HepG2 (cell line): ENCODE measurements at regions not wholly inside any gene's neighbourhood (a gene's known extent, or its start where the extent isn't known, plus 50 kb on each side); places are given as distances from the start of the nearest gene placed in this dataset.

Source experiments
- ATAC-seq: fragments of 200-7000 bp; cut with Tn5 transposase; 3 replicates; pipeline ENCODE4 v1.9.1; 2020; ENCODE audit warnings: mild to moderate bottlenecking, moderate library complexity
- BruUV-seq: library from RNA; stranded (reverse); fragments of 400-500 nt; replicated peaks from 2 replicates; lab custom pipeline; 2021; lab: Mats Ljungman, UMichigan
- CTCF ChIA-PET: fragments of 300-600 bp; formaldehyde crosslinking; extraction: SDS; loops from one replicate; lab custom pipeline; 2021; ENCODE audit warnings: low total read pairs, inconsistent platforms, low intra/inter-chr PET ratio; lab: Yijun Ruan, JAX
- POLR2A ChIA-PET: fragments of 350-600 bp; sonication (Branson Sonifier 250); formaldehyde crosslinking; loops from one replicate; lab custom pipeline; 2020; ENCODE audit warnings: antibody characterized with exemption, inconsistent platforms; lab: Yijun Ruan, JAX
- DNase-seq: peaks from one replicate; pipeline ENCODE4 v3.0.0-alpha.2; 2015; ENCODE audit warnings: low spot score
- FAIRE-seq: peaks from 3 replicates; lab custom pipeline; 2011; peaks lifted over from hg19 to GRCh38; lab: Jason Lieb, UNC
- H2AFZ ChIP-seq: one replicate; pipeline ENCODE4 v1.6.1; 2011; ENCODE audit warnings: low read length, inconsistent platforms
- H3K27ac ChIP-seq: fragments of 300-600 bp; 3 replicates; pipeline ENCODE4 v1.8.0; 2011; ENCODE audit warnings: mixed run types, mild to moderate bottlenecking, mixed read lengths, low read length, inconsistent platforms; ENCODE audit not compliant: insufficient read depth; ENCODE audit errors: extremely low read length
- H3K27me3 ChIP-seq, 2 experiments: fragments of 200-600 bp in 1 of 2; 2 replicates in 1 of 2; 3 replicates in 1 of 2; pipeline versions ENCODE4 v1.6.0 to v1.8.0; 2011; ENCODE audit warnings: low read length in 2 of 2, mild to moderate bottlenecking in 2 of 2, moderate library complexity in 2 of 2, inconsistent platforms in 1 of 2; ENCODE audit not compliant: insufficient read depth in 2 of 2, control insufficient read depth in 1 of 2
- H3K36me3 ChIP-seq, 2 experiments: fragments of 200-600 bp in 1 of 2; replicated peaks in 1 of 2; 2 replicates in 1 of 2; 3 replicates in 1 of 2; pipeline versions ENCODE4 v1.5.1 to v1.8.0; 2011; ENCODE audit warnings: low read length in 2 of 2, inconsistent platforms in 1 of 2; ENCODE audit not compliant: insufficient read depth in 2 of 2, control insufficient read depth in 1 of 2
- H3K4me1 ChIP-seq: 2 replicates; pipeline ENCODE4 v1.5.1; 2012; ENCODE audit warnings: low read length, inconsistent platforms; ENCODE audit not compliant: insufficient read depth
- H3K4me2 ChIP-seq: 2 replicates; pipeline ENCODE4 v1.6.0; 2011; ENCODE audit warnings: low read depth, low read length, inconsistent platforms
- H3K4me3 ChIP-seq, 3 experiments: fragments of 200-600 bp in 1 of 3; sonication (generic), shearing (Covaris generic) in 1 of 3; replicated peaks in 1 of 3; 2 replicates each; pipeline ENCODE4 v1.5.1; 2011 to 2016; ENCODE audit warnings: low read length in 3 of 3, inconsistent platforms in 2 of 3, low read depth in 2 of 3, mild to moderate bottlenecking in 2 of 3, control low read depth in 1 of 3, mixed read lengths in 1 of 3; ENCODE audit not compliant: insufficient read depth in 1 of 3
- H3K79me2 ChIP-seq: one replicate; pipeline ENCODE4 v1.6.1; 2011; ENCODE audit warnings: low read length, inconsistent platforms; ENCODE audit not compliant: insufficient read depth
- H3K9ac ChIP-seq: 2 replicates; pipeline ENCODE4 v1.6.0; 2011; ENCODE audit warnings: mild to moderate bottlenecking, low read depth, low read length, inconsistent platforms; ENCODE audit not compliant: insufficient read depth
- H3K9me3 ChIP-seq: 2 replicates; pipeline ENCODE4 v1.5.1; 2012; ENCODE audit warnings: mild to moderate bottlenecking, low read length
- H4K20me1 ChIP-seq: 2 replicates; pipeline ENCODE4 v1.6.0; 2011; ENCODE audit warnings: inconsistent platforms, mild to moderate bottlenecking, low read length, moderate library complexity; ENCODE audit not compliant: insufficient read depth
- AGO2 ChIP-seq: fragments of 200-400 bp; formaldehyde crosslinking; optimal IDR thresholded peaks from 2 replicates; pipeline ENCODE3; 2017; ENCODE audit warnings: mild to moderate bottlenecking, low read depth, low read length, moderate library complexity
- EZH2 ChIP-seq: conservative IDR thresholded peaks from 2 replicates; pipeline ENCODE4 v1.6.1; 2012; ENCODE audit warnings: mild to moderate bottlenecking, low read depth, low read length, moderate library complexity
- FOXM1 ChIP-seq: sonication (generic); formaldehyde crosslinking; IDR thresholded peaks from 2 replicates; pipeline ENCODE4 v1.5.0; 2020; ENCODE audit warnings: missing genetic modification reagents
- GTF2F1 ChIP-seq: fragments of 150-350 bp; IDR thresholded peaks from 2 replicates; pipeline ENCODE4 v1.6.1; 2014; ENCODE audit warnings: low read length
- IRF9 ChIP-seq: sonication (generic); formaldehyde crosslinking; IDR thresholded peaks from 2 replicates; pipeline ENCODE4 v1.8.0; 2022; ENCODE audit warnings: missing genetic modification reagents, mild to moderate bottlenecking, borderline replicate concordance
- MYNN ChIP-seq: sonication (generic); formaldehyde crosslinking; IDR thresholded peaks from 2 replicates; pipeline ENCODE4 v1.4.0; 2020; ENCODE audit warnings: mild to moderate bottlenecking, low read depth, missing genetic modification reagents
- RCOR2 ChIP-seq: IDR thresholded peaks from 2 replicates; pipeline ENCODE4 v1.6.1; 2016; ENCODE audit warnings: missing biosample characterization, missing genetic modification reagents
- SNAPC2 ChIP-seq: sonication (generic); formaldehyde crosslinking; IDR thresholded peaks from 2 replicates; pipeline ENCODE4 v1.8.1; 2022; ENCODE audit warnings: mild to moderate bottlenecking, missing genetic modification reagents
- STAG1 ChIP-seq: sonication (generic); formaldehyde crosslinking; IDR thresholded peaks from 2 replicates; pipeline ENCODE4 v1.4.0; 2020; ENCODE audit warnings: missing genetic modification reagents
- U2AF2 ChIP-seq: fragments of 200-400 bp; formaldehyde crosslinking; IDR thresholded peaks from 2 replicates; pipeline ENCODE4 v1.6.1; 2017; ENCODE audit warnings: low read depth, mild to moderate bottlenecking, low read length
- ZBTB25 ChIP-seq: IDR thresholded peaks from 2 replicates; pipeline ENCODE4 v1.6.1; 2018; ENCODE audit warnings: missing genetic modification reagents
- ZBTB26 ChIP-seq: IDR thresholded peaks from 2 replicates; pipeline ENCODE4 v1.6.1; 2016; ENCODE audit warnings: missing compliant biosample characterization, missing genetic modification reagents, borderline replicate concordance
- ZFP36 ChIP-seq: fragments of 150-350 bp; IDR thresholded peaks from 2 replicates; pipeline ENCODE4 v1.6.1; 2018; ENCODE audit warnings: borderline replicate concordance, low read length, low read depth; ENCODE audit not compliant: partially characterized antibody
- ZNF335 ChIP-seq: sonication (generic); formaldehyde crosslinking; IDR thresholded peaks from 2 replicates; pipeline ENCODE4 v1.4.0; 2020; ENCODE audit warnings: missing genetic modification reagents
- ZNF614 ChIP-seq: IDR thresholded peaks from 2 replicates; pipeline ENCODE4 v1.6.1; 2018; ENCODE audit warnings: missing biosample characterization, missing genetic modification reagents, inconsistent platforms, borderline replicate concordance
- ZNF652 ChIP-seq: IDR thresholded peaks from 2 replicates; pipeline ENCODE4 v1.6.1; 2016; ENCODE audit warnings: low read depth, borderline replicate concordance
- ZNF75D ChIP-seq: sonication (generic); formaldehyde crosslinking; IDR thresholded peaks from 2 replicates; pipeline ENCODE4 v1.8.1; 2023; ENCODE audit warnings: missing genetic modification reagents, mild to moderate bottlenecking, borderline replicate concordance
- WGBS: methylation state at CpG from one replicate; pipeline ENCODE4 v1.1.6; 2017; ENCODE audit warnings: low lambda C conversion rate; 5-methylcytosine and 5-hydroxymethylcytosine counted together
- in situ Hi-C: cut with HindIII; loops from 2 replicates; pipeline ENCODE4 v1.10.0; 2017; ENCODE audit warnings: low pct_unique_long_range_greater_than_20kb; ENCODE audit not compliant: extremely low pct_ligation_motif_present
- intact Hi-C: fragments of 100-400 bp; cut with micrococcal nuclease; formaldehyde crosslinking; loops from one replicate; pipeline ENCODE4 v1.10.0; 2022; ENCODE audit not compliant: unreplicated experiment

GRCh38 chr14:83568141-83568540, 1961.8 kb upstream of the FLRT2 start:
- BruUV-seq: no TSS peak
- Histone ChIP-seq H3K79me2 (no peaks in the 10 kb centered on the region), H3K4me1 (no peaks in the 10 kb centered on the region), H3K36me3 (no peaks in the 10 kb centered on the region), H2AFZ (no peak overlapping the region), H3K4me3 (no peak overlapping the region), H3K27me3 (no peaks in the 10 kb centered on the region), H3K4me2 (no peak overlapping the region), H4K20me1 (no peaks in the 10 kb centered on the region), H3K27ac (no peak overlapping the region), H3K9me3 (peaks cover 40% of the 10 kb centered on the region), H3K9ac (no peak overlapping the region)
- ATAC-seq (no peak), FAIRE-seq (no peak), DNase-seq (no peak)
- POLR2A ChIA-PET: no interaction called here
- TF ChIP-seq ZFP36 (no peak), ZNF335 (no peak), ZNF75D (CRISPR knock-in tag) (no peak), ZBTB25 (CRISPR knock-in tag) (no peak), MYNN (CRISPR knock-in tag) (no peak), STAG1 (CRISPR knock-in tag) (no peak), GTF2F1 (no peak), ZNF652 (CRISPR knock-in tag) (no peak), IRF9 (no peak), EZH2 (no peak), FOXM1 (no peak), SNAPC2 (CRISPR knock-in tag) (no peak), U2AF2 (no peak), ZBTB26 (no peak), RCOR2 (CRISPR knock-in tag) (no peak), AGO2 (no peak), ZNF614 (CRISPR knock-in tag) (no peak)
- 35% methylated on average over 1 of the region's 1 CpG for WGBS
- CTCF ChIA-PET: no interaction called here
- intact Hi-C loops: no loop called here
- in situ Hi-C loops: no loop called here
